ENCODE measurements at regions not wholly inside any gene's neighbourhood (a gene's known extent, or its start where the extent isn't known, plus 50 kb on each side); places are given as distances from the start of the nearest gene placed in this dataset.

DNA sequence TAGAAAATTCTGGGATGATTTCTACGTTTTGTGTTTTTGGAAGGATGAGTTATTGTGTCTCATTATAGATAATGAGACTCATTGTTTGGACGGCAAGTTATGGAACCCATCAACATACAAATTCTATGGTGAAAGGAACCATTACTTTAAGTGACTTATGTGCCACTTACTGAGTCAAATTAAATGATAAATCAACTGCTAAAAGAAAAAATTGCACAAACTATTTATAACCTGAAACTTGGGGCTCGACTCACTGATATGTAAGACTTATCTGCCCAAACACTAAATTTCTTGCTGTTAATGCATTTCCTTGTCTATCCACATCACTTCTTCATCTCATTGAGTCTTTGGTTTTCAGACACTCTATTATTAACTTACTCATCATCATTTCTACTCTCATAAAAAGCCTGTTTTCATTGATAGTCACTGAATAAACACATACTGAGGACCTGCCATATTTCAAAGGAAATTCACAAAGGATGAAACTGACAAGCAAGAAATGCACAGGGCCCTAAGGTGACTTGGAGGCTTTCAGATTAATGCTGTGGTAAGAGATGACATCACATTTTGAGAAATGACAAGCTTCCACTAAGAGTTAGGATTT lies 872.7 kb upstream of the ADAMTS5 start:
- TF ChIP-seq, protein P1, sequence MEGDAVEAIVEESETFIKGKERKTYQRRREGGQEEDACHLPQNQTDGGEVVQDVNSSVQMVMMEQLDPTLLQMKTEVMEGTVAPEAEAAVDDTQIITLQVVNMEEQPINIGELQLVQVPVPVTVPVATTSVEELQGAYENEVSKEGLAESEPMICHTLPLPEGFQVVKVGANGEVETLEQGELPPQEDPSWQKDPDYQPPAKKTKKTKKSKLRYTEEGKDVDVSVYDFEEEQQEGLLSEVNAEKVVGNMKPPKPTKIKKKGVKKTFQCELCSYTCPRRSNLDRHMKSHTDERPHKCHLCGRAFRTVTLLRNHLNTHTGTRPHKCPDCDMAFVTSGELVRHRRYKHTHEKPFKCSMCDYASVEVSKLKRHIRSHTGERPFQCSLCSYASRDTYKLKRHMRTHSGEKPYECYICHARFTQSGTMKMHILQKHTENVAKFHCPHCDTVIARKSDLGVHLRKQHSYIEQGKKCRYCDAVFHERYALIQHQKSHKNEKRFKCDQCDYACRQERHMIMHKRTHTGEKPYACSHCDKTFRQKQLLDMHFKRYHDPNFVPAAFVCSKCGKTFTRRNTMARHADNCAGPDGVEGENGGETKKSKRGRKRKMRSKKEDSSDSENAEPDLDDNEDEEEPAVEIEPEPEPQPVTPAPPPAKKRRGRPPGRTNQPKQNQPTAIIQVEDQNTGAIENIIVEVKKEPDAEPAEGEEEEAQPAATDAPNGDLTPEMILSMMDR (IDR thresholded peaks at IDR 0.05; ENCODE audit: extremely low read depth in 1 of 2, insufficient read depth in 1 of 2, low read depth in 1 of 2, low read length in 2 of 2): no peak
- no peak for TF ChIP-seq EZH2 (IDR thresholded peaks at IDR 0.05; ENCODE audit: borderline replicate concordance, low read depth, low read length, severe bottlenecking)
- no peak for TF ChIP-seq POLR2AphosphoS5 (IDR thresholded peaks at IDR 0.05; ENCODE audit: insufficient read depth, low read depth, low read length)
- TF ChIP-seq, protein P2, sequence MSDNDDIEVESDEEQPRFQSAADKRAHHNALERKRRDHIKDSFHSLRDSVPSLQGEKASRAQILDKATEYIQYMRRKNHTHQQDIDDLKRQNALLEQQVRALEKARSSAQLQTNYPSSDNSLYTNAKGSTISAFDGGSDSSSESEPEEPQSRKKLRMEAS (IDR thresholded peaks at IDR 0.05; ENCODE audit: insufficient read depth, insufficient read length): no peak
- no peak for TF ChIP-seq POLR2A (IDR thresholded peaks at IDR 0.05; ENCODE audit: low read depth, low read length)
- TF ChIP-seq JUN (IDR thresholded peaks at IDR 0.05; ENCODE audit: borderline replicate concordance, insufficient read depth, insufficient read length, low read depth): no peak
